ENCODE measurements at regions not wholly inside any gene's neighbourhood (a gene's known extent, or its start where the extent isn't known, plus 50 kb on each side); places are given as distances from the start of the nearest gene placed in this dataset.

DNA sequence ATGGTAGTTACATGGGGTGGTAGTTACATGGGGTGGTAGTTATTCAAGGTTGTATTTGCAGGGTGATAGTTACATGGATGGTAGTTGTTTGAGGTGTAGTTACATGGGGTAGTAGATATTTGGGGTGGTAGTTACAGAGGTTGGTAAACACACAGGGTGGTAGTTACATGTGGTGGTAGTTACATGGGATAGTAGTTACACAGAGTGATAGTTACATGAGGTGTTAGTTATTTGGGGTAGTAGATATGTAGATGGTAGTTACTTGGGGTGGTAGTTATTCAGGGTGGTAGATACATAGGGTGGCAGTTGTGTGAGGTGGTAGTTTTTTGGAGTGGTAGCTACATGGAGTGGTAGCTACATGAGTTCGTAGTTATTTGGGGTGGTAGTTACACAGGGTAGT lies 221.3 kb upstream of the CST7 start:
- no peak overlapping the region for H3K4me2 ChIP-seq (ENCODE audit: low read length)
- no peak for TF ChIP-seq EZH2phosphoT487 (IDR thresholded peaks at IDR 0.05; ENCODE audit: low read depth)
- TF ChIP-seq, protein P1, sequence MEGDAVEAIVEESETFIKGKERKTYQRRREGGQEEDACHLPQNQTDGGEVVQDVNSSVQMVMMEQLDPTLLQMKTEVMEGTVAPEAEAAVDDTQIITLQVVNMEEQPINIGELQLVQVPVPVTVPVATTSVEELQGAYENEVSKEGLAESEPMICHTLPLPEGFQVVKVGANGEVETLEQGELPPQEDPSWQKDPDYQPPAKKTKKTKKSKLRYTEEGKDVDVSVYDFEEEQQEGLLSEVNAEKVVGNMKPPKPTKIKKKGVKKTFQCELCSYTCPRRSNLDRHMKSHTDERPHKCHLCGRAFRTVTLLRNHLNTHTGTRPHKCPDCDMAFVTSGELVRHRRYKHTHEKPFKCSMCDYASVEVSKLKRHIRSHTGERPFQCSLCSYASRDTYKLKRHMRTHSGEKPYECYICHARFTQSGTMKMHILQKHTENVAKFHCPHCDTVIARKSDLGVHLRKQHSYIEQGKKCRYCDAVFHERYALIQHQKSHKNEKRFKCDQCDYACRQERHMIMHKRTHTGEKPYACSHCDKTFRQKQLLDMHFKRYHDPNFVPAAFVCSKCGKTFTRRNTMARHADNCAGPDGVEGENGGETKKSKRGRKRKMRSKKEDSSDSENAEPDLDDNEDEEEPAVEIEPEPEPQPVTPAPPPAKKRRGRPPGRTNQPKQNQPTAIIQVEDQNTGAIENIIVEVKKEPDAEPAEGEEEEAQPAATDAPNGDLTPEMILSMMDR (IDR thresholded peaks at IDR 0.05; ENCODE audit: low read depth, low read length), result no peak
- no peak overlapping the region for H3K4me3 ChIP-seq (ENCODE audit: low read length)
- H3K27ac ChIP-seq (ENCODE audit: low read length), result no peak overlapping the region
- H3K9ac ChIP-seq (ENCODE audit: low read length), result no peak overlapping the region
- H3K9me3 ChIP-seq (ENCODE audit: insufficient read depth, low read length), result no peaks in the 10 kb centered on the region
- H4K20me1 ChIP-seq (ENCODE audit: insufficient read depth, low read length), result no peaks in the 10 kb centered on the region
- no peaks in the 10 kb centered on the region for H3K36me3 ChIP-seq (replicated peaks; ENCODE audit: low read depth, low read length)
- H3K4me1 ChIP-seq (ENCODE audit: low read length), result no peaks in the 10 kb centered on the region
- H3K79me2 ChIP-seq (ENCODE audit: low read length), result no peaks in the 10 kb centered on the region
- no peak overlapping the region for H2AFZ ChIP-seq (ENCODE audit: low read depth, low read length)
- H3K27me3 ChIP-seq (ENCODE audit: low read depth, low read length), result peaks cover 8% of the 10 kb centered on the region; the same call in 1 of the 2 replicates

DNA sequence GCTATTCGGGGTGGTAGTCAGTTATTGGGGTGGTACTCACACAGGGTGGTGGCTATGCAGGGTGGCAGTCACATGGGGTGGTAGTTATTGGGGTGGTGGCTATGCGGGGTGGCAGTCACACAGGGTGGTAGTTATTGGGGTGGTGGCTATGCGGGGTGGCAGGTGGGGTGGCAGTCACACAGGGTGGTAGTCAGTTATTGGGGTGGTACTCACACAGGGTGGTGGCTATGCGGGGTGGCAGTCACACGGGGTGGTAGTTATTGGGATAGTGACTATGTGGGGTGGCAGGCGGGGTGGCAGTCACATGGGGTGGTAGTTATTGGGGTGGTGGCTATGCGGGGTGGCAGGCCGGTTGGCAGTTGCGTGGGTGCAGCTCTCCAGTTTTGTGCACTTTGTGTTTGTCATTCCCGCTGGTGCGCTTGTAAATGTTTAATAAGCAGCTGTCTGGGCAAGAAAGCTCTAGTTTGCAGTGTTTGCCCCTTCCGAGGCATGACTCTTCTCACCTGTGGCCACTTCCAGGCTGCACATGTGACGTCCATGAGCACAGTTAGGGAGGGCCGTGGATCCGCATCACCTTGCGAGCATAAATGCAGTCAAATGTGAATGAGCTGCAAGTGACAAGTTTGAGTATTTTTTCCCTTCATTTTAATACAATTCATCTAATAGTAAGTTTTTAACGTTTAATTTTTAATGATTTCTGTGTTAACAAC lies 219.0 kb upstream of the CST7 start:
- peaks cover 4% of the 10 kb centered on the region; the same call in 1 of the 2 replicates for H3K27me3 ChIP-seq (ENCODE audit: low read depth, low read length)
- no peak overlapping the region for H3K27ac ChIP-seq (ENCODE audit: low read length)
- H4K20me1 ChIP-seq (ENCODE audit: insufficient read depth, low read length), result no peaks in the 10 kb centered on the region
- H3K4me1 ChIP-seq (ENCODE audit: low read length), result no peaks in the 10 kb centered on the region
- no peaks in the 10 kb centered on the region for H3K79me2 ChIP-seq (ENCODE audit: low read length)
- TF ChIP-seq EZH2phosphoT487 (IDR thresholded peaks at IDR 0.05; ENCODE audit: low read depth), result no peak
- TF ChIP-seq, protein P1 (IDR thresholded peaks at IDR 0.05; ENCODE audit: low read depth, low read length), result no peak
- H3K36me3 ChIP-seq (replicated peaks; ENCODE audit: low read depth, low read length), result no peaks in the 10 kb centered on the region
- H2AFZ ChIP-seq (ENCODE audit: low read depth, low read length), result no peak overlapping the region
- H3K4me2 ChIP-seq (ENCODE audit: low read length), result no peak overlapping the region
- no peaks in the 10 kb centered on the region for H3K9me3 ChIP-seq (ENCODE audit: insufficient read depth, low read length)
- no peak overlapping the region for H3K9ac ChIP-seq (ENCODE audit: low read length)
- no peak overlapping the region for H3K4me3 ChIP-seq (ENCODE audit: low read length)

DNA sequence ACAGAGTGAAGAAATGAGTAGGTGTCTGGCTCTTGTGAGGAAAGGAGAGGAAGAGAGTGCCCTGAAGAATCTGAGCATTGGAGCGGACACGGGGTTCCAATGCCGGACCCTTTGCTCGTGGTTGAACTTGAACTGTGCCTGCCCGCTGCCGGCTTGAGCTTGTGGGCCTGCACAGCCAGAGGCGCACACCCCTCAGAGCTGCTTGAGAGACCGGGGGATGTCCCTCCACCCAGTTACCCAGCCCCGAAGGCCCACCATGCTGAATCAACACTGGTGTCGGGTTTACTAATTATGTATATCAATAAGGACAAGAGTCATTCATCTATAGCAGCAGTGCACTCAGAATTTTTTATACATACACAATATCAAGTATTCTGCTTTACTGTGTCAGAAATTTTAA lies 218.3 kb upstream of the CST7 start:
- H4K20me1 ChIP-seq (ENCODE audit: insufficient read depth, low read length), result no peaks in the 10 kb centered on the region
- H2AFZ ChIP-seq (ENCODE audit: low read depth, low read length), result no peak overlapping the region
- H3K4me1 ChIP-seq (ENCODE audit: low read length), result no peaks in the 10 kb centered on the region
- no peak overlapping the region for H3K9ac ChIP-seq (ENCODE audit: low read length)
- H3K4me3 ChIP-seq (ENCODE audit: low read length), result no peak overlapping the region
- H3K27ac ChIP-seq (ENCODE audit: low read length), result no peak overlapping the region
- no peaks in the 10 kb centered on the region for H3K36me3 ChIP-seq (replicated peaks; ENCODE audit: low read depth, low read length)
- H3K27me3 ChIP-seq (ENCODE audit: low read depth, low read length), result peaks cover 4% of the 10 kb centered on the region; the same call in 1 of the 2 replicates
- no peak overlapping the region for H3K4me2 ChIP-seq (ENCODE audit: low read length)
- H3K9me3 ChIP-seq (ENCODE audit: insufficient read depth, low read length), result no peaks in the 10 kb centered on the region
- TF ChIP-seq, protein P1 (IDR thresholded peaks at IDR 0.05; ENCODE audit: low read depth, low read length), result no peak
- TF ChIP-seq EZH2phosphoT487 (IDR thresholded peaks at IDR 0.05; ENCODE audit: low read depth), result no peak
- H3K79me2 ChIP-seq (ENCODE audit: low read length), result no peaks in the 10 kb centered on the region

DNA sequence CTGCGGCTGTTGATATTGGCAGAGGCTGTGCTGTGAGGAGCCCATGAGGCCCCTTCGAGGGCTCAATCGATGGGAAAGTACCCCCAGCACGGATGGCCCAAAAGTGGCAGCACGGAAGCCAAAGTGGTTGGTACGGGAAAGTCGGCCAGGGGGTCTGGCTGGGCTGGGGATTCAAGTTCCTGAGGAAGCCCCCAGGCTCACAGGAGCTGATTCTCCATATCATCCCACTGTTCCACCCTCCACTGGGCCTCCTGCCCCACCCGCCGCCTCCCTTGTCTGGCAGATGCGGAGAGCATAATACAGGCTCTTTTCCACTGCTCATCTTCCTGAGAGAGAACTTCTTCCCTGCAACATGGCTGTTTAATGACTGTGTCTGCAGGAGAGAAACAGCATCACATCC lies 217.8 kb upstream of the CST7 start:
- Histone ChIP-seq H3K27ac (ENCODE audit: low read length) (no peak overlapping the region), H3K4me2 (ENCODE audit: low read length) (no peak overlapping the region), H4K20me1 (ENCODE audit: insufficient read depth, low read length) (no peaks in the 10 kb centered on the region), H2AFZ (ENCODE audit: low read depth, low read length) (no peak overlapping the region), H3K79me2 (ENCODE audit: low read length) (no peaks in the 10 kb centered on the region), H3K4me1 (ENCODE audit: low read length) (no peaks in the 10 kb centered on the region), H3K9ac (ENCODE audit: low read length) (no peak overlapping the region), H3K36me3 (replicated peaks; ENCODE audit: low read depth, low read length) (no peaks in the 10 kb centered on the region), H3K4me3 (ENCODE audit: low read length) (no peak overlapping the region), H3K9me3 (ENCODE audit: insufficient read depth, low read length) (no peaks in the 10 kb centered on the region), H3K27me3 (ENCODE audit: low read depth, low read length) (peaks cover 4% of the 10 kb centered on the region; the same call in 1 of the 2 replicates)
- TF ChIP-seq EZH2phosphoT487 (IDR thresholded peaks at IDR 0.05; ENCODE audit: low read depth), result no peak
- TF ChIP-seq, protein P1 (IDR thresholded peaks at IDR 0.05; ENCODE audit: low read depth, low read length), result no peak

Measured in OCI-LY3 (cell line).